SK-N-SH (cell line): ENCODE measurements at regions not wholly inside any gene's neighbourhood (a gene's known extent, or its start where the extent isn't known, plus 50 kb on each side); places are given as distances from the start of the nearest gene placed in this dataset.

ENCODE experiments used
- CTCF ChIA-PET: fragments of 300-600, 350-600 bp; formaldehyde crosslinking; extraction: SDS; loops from one replicate; lab custom pipeline; 2021; lab: Yijun Ruan, JAX
- POLR2A ChIA-PET: fragments of 350-600 bp; sonication (Branson Sonifier 250); formaldehyde crosslinking; extraction: SDS; loops from one replicate; lab custom pipeline; 2020; ENCODE audit warnings: antibody characterized with exemption, inconsistent platforms; lab: Yijun Ruan, JAX
- DNase-seq: peaks from one replicate; pipeline ENCODE4 v3.0.0; 2012
- H2AFZ ChIP-seq: fragments of 200-600 bp; sonication (generic); 2 replicates; pipeline ENCODE4 v1.8.1; 2016; ENCODE audit warnings: antibody characterized with exemption, mild to moderate bottlenecking, low read depth
- H3F3A ChIP-seq: fragments of 200-600 bp; sonication (generic); replicated peaks from 2 replicates; pipeline ENCODE3; 2016; ENCODE audit warnings: antibody characterized with exemption, mild to moderate bottlenecking; ENCODE audit not compliant: insufficient read depth
- H3K27ac ChIP-seq, 2 experiments: fragments of 200-500 bp in 1 of 2; fragments of 200-600 bp in 1 of 2; sonication (Bioruptor generic) in 1 of 2; sonication (generic), shearing (Covaris generic) in 1 of 2; 2 replicates each; pipeline versions ENCODE4 v1.5.1 to v1.6.1; 2014 to 2016; ENCODE audit warnings: low read depth in 2 of 2, inconsistent platforms in 1 of 2, low read length in 1 of 2, mild to moderate bottlenecking in 1 of 2, mixed read lengths in 1 of 2
- H3K27me3 ChIP-seq: fragments of 200-600 bp; sonication (generic), shearing (Covaris generic); 2 replicates; pipeline ENCODE4 v1.6.1; 2016; ENCODE audit warnings: mixed run types; ENCODE audit not compliant: insufficient read depth
- H3K36me3 ChIP-seq, 2 experiments: fragments of 200-500 bp in 1 of 2; fragments of 200-600 bp in 1 of 2; sonication (Bioruptor generic) in 1 of 2; sonication (generic) in 1 of 2; replicated peaks in 1 of 2; 2 replicates each; pipeline versions ENCODE3 to v1.5.1; 2014 to 2016; ENCODE audit warnings: low read length in 1 of 2, mild to moderate bottlenecking in 1 of 2; ENCODE audit not compliant: insufficient read depth in 2 of 2, control insufficient read depth in 1 of 2
- H3K4me1 ChIP-seq, 2 experiments: fragments of 200-500 bp in 1 of 2; fragments of 200-600 bp in 1 of 2; sonication (Bioruptor generic) in 1 of 2; sonication (generic), shearing (Covaris generic) in 1 of 2; 2 replicates each; pipeline versions ENCODE4 v1.5.1 to v1.6.1; 2014 to 2016; ENCODE audit warnings: low read depth in 1 of 2, low read length in 1 of 2, mixed run types in 1 of 2; ENCODE audit not compliant: insufficient read depth in 2 of 2, control insufficient read depth in 1 of 2
- H3K4me2 ChIP-seq: fragments of 200-600 bp; sonication (generic), shearing (Covaris generic); 2 replicates; pipeline ENCODE4 v1.6.1; 2017; ENCODE audit warnings: mixed run types
- H3K4me3 ChIP-seq, 2 experiments: fragments of 200-500 bp in 1 of 2; fragments of 200-600 bp in 1 of 2; sonication (Bioruptor generic) in 1 of 2; sonication (generic), shearing (Covaris generic) in 1 of 2; 2 replicates each; pipeline versions ENCODE4 v1.5.1 to v1.8.1; 2014 to 2016; ENCODE audit warnings: low read depth in 2 of 2, inconsistent platforms in 1 of 2, low read length in 1 of 2, mild to moderate bottlenecking in 1 of 2, mixed read lengths in 1 of 2, moderate library complexity in 1 of 2
- H3K79me2 ChIP-seq: fragments of 200-600 bp; sonication (generic); 2 replicates; pipeline ENCODE4 v1.8.1; 2017; ENCODE audit warnings: mild to moderate bottlenecking; ENCODE audit not compliant: insufficient read depth
- H3K9ac ChIP-seq: fragments of 200-600 bp; sonication (generic); 2 replicates; pipeline ENCODE4 v1.6.1; 2017; ENCODE audit warnings: mixed run types
- H3K9me2 ChIP-seq: fragments of 200-600 bp; sonication (generic); 2 replicates; pipeline ENCODE4 v1.6.1; 2017; ENCODE audit warnings: mixed run types
- H3K9me3 ChIP-seq: fragments of 200-600 bp; sonication (generic); 2 replicates; pipeline ENCODE4 v1.6.1; 2017; ENCODE audit warnings: mixed run types, mild to moderate bottlenecking, moderate library complexity
- H4K20me1 ChIP-seq: fragments of 200-600 bp; sonication (generic); 2 replicates; pipeline ENCODE4 v1.6.1; 2017; ENCODE audit warnings: mild to moderate bottlenecking, mixed run types; ENCODE audit not compliant: insufficient read depth
- EP300 ChIP-seq, 2 experiments: IDR thresholded peaks; 2 replicates each; pipeline versions ENCODE4 v1.4.0 to v1.6.1; 2012; ENCODE audit warnings: borderline replicate concordance in 1 of 2, low read depth in 1 of 2, low read length in 1 of 2
- FOSL2 ChIP-seq: IDR thresholded peaks from 2 replicates; pipeline ENCODE4 v1.4.0; 2012; ENCODE audit warnings: low read depth, mild to moderate bottlenecking, moderate library complexity, borderline replicate concordance
- FOXM1 ChIP-seq: IDR thresholded peaks from 2 replicates; pipeline ENCODE4 v1.4.0; 2012; ENCODE audit warnings: low read depth, mild to moderate bottlenecking
- GABPA ChIP-seq: IDR thresholded peaks from 2 replicates; pipeline ENCODE4 v1.4.0; 2012; ENCODE audit warnings: low read depth, mild to moderate bottlenecking
- GATA2 ChIP-seq: sonication (generic); formaldehyde crosslinking; IDR thresholded peaks from 2 replicates; pipeline ENCODE4 v1.5.0; 2020; ENCODE audit warnings: mild to moderate bottlenecking, missing genetic modification reagents
- MEF2A ChIP-seq: IDR thresholded peaks from 2 replicates; pipeline ENCODE4 v1.4.0; 2012; ENCODE audit warnings: low read depth, borderline replicate concordance
- POLR2AphosphoS5 ChIP-seq: IDR thresholded peaks from 2 replicates; pipeline ENCODE4 v1.6.1; 2012; ENCODE audit warnings: low read depth, low read length
- RAD21 ChIP-seq: IDR thresholded peaks from 2 replicates; pipeline ENCODE4 v1.6.1; 2012; ENCODE audit warnings: mild to moderate bottlenecking, low read length
- RXRA ChIP-seq: IDR thresholded peaks from 2 replicates; pipeline ENCODE4 v1.4.0; 2012; ENCODE audit warnings: low read depth, mild to moderate bottlenecking, borderline replicate concordance
- SIN3A ChIP-seq: IDR thresholded peaks from 2 replicates; pipeline ENCODE4 v1.6.1; 2012; ENCODE audit warnings: low read depth, mild to moderate bottlenecking, low read length, moderate library complexity, borderline replicate concordance
- SMC3 ChIP-seq: IDR thresholded peaks from 2 replicates; pipeline ENCODE4 v1.6.1; 2012; ENCODE audit warnings: low read depth, low read length, improper control_type of control experiment
- TAF1 ChIP-seq: IDR thresholded peaks from 2 replicates; pipeline ENCODE4 v1.6.1; 2012; ENCODE audit warnings: low read depth, mild to moderate bottlenecking, low read length, moderate library complexity, borderline replicate concordance
- TEAD4 ChIP-seq: IDR thresholded peaks from 2 replicates; pipeline ENCODE4 v1.4.0; 2012; ENCODE audit warnings: mild to moderate bottlenecking, borderline replicate concordance; ENCODE audit not compliant: insufficient read depth
- USF2 ChIP-seq: fragments of 150-350 bp; IDR thresholded peaks from 2 replicates; pipeline ENCODE4 v1.6.1; 2017; ENCODE audit warnings: antibody characterized with exemption, low read length, low read depth, borderline replicate concordance
- ZBTB33 ChIP-seq: IDR thresholded peaks from 2 replicates; pipeline ENCODE4 v1.4.0; 2012; ENCODE audit warnings: low read depth, borderline replicate concordance
- WGBS: methylation state at CpG from one replicate; pipeline ENCODE4 v1.1.6; 2017; ENCODE audit warnings: low lambda C conversion rate; 5-methylcytosine and 5-hydroxymethylcytosine counted together
- TF ChIP-seq, protein P1 (sequence below): IDR thresholded peaks from 2 replicates; pipeline ENCODE4 v1.4.0; 2012; ENCODE audit warnings: low read depth, borderline replicate concordance
- TF ChIP-seq, protein P2 (sequence below): IDR thresholded peaks from 2 replicates; pipeline ENCODE4; 2012
- TF ChIP-seq, protein P3 (sequence below): IDR thresholded peaks from 2 replicates; pipeline ENCODE4 v1.6.1; 2012; ENCODE audit warnings: mild to moderate bottlenecking, low read depth, low read length, moderate library complexity

DNA sequence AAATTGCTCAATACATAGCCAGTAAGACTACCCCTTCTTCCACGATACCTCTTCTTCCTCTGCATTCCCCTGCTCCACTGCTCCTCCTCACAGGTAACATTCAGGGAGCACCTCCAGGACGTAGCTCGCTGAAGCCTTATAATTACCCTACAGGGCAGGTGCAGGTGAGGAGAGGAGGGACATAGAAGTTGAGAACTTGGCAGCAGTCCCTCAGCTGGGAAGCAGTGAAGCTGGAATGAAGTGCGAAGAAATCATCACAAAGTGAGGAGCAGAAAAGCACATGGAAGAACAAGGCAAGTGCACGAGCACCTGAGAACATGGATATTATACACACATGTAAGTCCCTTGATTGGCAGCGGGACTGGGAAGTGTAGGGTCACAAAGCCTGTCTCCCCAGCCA, 118.2 kb downstream of the HSD17B3 start:
- Histone ChIP-seq H3K27me3 (no peaks in the 10 kb centered on the region), H3F3A (no peaks in the 10 kb centered on the region), H3K4me3 (no peak overlapping the region), H3K9ac (no peak overlapping the region), H2AFZ (no peak overlapping the region), H3K4me1 (no peaks in the 10 kb centered on the region), H4K20me1 (no peaks in the 10 kb centered on the region), H3K9me2 (no peaks in the 10 kb centered on the region), H3K36me3 (no peaks in the 10 kb centered on the region), H3K27ac (no peak overlapping the region), H3K79me2 (no peaks in the 10 kb centered on the region), H3K9me3 (no peaks in the 10 kb centered on the region), H3K4me2 (no peak overlapping the region)
- ChIA-PET POLR2A (no interaction called here), CTCF (no interaction called here)
- no peak for DNase-seq
- TF ChIP-seq TAF1 (no peak), RAD21 (no peak), GABPA (no peak), POLR2AphosphoS5 (no peak), FOSL2 (no peak), SIN3A (no peak), RXRA (no peak), TEAD4 (no peak), MEF2A (no peak), EP300 (IDR thresholded peaks at IDR 0.05; ENCODE audit: borderline replicate concordance in 1 of 2, low read depth in 1 of 2, low read length in 1 of 2) (no peak), ZBTB33 (no peak), GATA2 (CRISPR knock-in tag) (no peak), USF2 (no peak), SMC3 (no peak), FOXM1 (no peak)
- TF ChIP-seq, protein P1, sequence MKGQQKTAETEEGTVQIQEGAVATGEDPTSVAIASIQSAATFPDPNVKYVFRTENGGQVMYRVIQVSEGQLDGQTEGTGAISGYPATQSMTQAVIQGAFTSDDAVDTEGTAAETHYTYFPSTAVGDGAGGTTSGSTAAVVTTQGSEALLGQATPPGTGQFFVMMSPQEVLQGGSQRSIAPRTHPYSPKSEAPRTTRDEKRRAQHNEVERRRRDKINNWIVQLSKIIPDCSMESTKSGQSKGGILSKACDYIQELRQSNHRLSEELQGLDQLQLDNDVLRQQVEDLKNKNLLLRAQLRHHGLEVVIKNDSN: no peak
- TF ChIP-seq, protein P2, sequence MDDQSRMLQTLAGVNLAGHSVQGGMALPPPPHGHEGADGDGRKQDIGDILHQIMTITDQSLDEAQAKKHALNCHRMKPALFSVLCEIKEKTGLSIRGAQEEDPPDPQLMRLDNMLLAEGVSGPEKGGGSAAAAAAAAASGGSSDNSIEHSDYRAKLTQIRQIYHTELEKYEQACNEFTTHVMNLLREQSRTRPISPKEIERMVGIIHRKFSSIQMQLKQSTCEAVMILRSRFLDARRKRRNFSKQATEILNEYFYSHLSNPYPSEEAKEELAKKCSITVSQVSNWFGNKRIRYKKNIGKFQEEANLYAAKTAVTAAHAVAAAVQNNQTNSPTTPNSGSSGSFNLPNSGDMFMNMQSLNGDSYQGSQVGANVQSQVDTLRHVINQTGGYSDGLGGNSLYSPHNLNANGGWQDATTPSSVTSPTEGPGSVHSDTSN: no peak
- TF ChIP-seq, protein P3, sequence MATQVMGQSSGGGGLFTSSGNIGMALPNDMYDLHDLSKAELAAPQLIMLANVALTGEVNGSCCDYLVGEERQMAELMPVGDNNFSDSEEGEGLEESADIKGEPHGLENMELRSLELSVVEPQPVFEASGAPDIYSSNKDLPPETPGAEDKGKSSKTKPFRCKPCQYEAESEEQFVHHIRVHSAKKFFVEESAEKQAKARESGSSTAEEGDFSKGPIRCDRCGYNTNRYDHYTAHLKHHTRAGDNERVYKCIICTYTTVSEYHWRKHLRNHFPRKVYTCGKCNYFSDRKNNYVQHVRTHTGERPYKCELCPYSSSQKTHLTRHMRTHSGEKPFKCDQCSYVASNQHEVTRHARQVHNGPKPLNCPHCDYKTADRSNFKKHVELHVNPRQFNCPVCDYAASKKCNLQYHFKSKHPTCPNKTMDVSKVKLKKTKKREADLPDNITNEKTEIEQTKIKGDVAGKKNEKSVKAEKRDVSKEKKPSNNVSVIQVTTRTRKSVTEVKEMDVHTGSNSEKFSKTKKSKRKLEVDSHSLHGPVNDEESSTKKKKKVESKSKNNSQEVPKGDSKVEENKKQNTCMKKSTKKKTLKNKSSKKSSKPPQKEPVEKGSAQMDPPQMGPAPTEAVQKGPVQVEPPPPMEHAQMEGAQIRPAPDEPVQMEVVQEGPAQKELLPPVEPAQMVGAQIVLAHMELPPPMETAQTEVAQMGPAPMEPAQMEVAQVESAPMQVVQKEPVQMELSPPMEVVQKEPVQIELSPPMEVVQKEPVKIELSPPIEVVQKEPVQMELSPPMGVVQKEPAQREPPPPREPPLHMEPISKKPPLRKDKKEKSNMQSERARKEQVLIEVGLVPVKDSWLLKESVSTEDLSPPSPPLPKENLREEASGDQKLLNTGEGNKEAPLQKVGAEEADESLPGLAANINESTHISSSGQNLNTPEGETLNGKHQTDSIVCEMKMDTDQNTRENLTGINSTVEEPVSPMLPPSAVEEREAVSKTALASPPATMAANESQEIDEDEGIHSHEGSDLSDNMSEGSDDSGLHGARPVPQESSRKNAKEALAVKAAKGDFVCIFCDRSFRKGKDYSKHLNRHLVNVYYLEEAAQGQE: no peak
- 42% methylated on average over 6 of the region's 6 CpGs for WGBS
